GM19397 (cell line): ENCODE measurements at regions not wholly inside any gene's neighbourhood (a gene's known extent, or its start where the extent isn't known, plus 50 kb on each side); places are given as distances from the start of the nearest gene placed in this dataset.
A peak's percentile ranks its signal among the peaks of the same experiment; 100 is the strongest.
"Not testable (repeated sequence)": the region's sequence is repeated elsewhere in the genome, so short reads cannot be mapped to it uniquely, and the experiment has no call there.

Experiments used
- ATAC-seq: cut with Tn5 transposase; IDR thresholded peaks from one replicate; pipeline ENCODE4 v1.9.1; 2021; ENCODE audit warnings: mild to moderate bottlenecking, moderate library complexity; ENCODE audit not compliant: unreplicated experiment

- no peak for ATAC-seq
These were observed 512.9 kb upstream of the ACVR2A start for GRCh38 chr2:147331790-147332419.

GRCh38 chr2:147330925-147331324 is 513.9 kb upstream of the ACVR2A start:
- ATAC-seq, result no peak

- no peak for ATAC-seq
These were observed 517.2 kb upstream of the ACVR2A start for GRCh38 chr2:147327613-147328012.

GRCh38 chr2:147325990-147326389 is 518.8 kb upstream of the ACVR2A start:
- no peak for ATAC-seq

GRCh38 chr2:147320146-147320545 is 524.7 kb upstream of the ACVR2A start:
- no peak for ATAC-seq

- no peak for ATAC-seq
These were observed 533.8 kb upstream of the ACVR2A start for GRCh38 chr2:147311058-147311430.

- ATAC-seq, result no peak
These were observed 534.3 kb upstream of the ACVR2A start for GRCh38 chr2:147310335-147311057.

- ATAC-seq, result peak; percentile 92
These were observed 547.0 kb upstream of the ACVR2A start for GRCh38 chr2:147297820-147298219.

- ATAC-seq, result no peak
These were observed 549.9 kb upstream of the ACVR2A start for GRCh38 chr2:147294825-147295392.

- no peak for ATAC-seq
These were observed 550.6 kb upstream of the ACVR2A start for GRCh38 chr2:147293991-147294824.

- no peak for ATAC-seq
These were observed 556.7 kb upstream of the ACVR2A start for GRCh38 chr2:147288131-147288530.

GRCh38 chr2:147275943-147276342 is 568.9 kb upstream of the ACVR2A start:
- no peak for ATAC-seq

- ATAC-seq, result no peak
These were observed 571.2 kb upstream of the ACVR2A start for GRCh38 chr2:147273628-147274027.

GRCh38 chr2:147273106-147273505 is 571.7 kb upstream of the ACVR2A start:
- ATAC-seq, result no peak

- ATAC-seq, result not testable (repeated sequence)
These were observed 575.2 kb upstream of the ACVR2A start for GRCh38 chr2:147269581-147269980.

GRCh38 chr2:147260241-147260640 is 584.6 kb upstream of the ACVR2A start:
- ATAC-seq, result no peak

GRCh38 chr2:147255812-147256211 is 589.0 kb upstream of the ACVR2A start:
- no peak for ATAC-seq

- ATAC-seq, result peak; percentile 70
These were observed 594.0 kb upstream of the ACVR2A start for GRCh38 chr2:147250652-147251356.

- ATAC-seq, result no peak
These were observed 597.1 kb upstream of the ACVR2A start for GRCh38 chr2:147247749-147248148.

- ATAC-seq, result no peak
These were observed 602.4 kb upstream of the ACVR2A start for GRCh38 chr2:147242445-147242844.

GRCh38 chr2:147236601-147237000 is 608.2 kb upstream of the ACVR2A start:
- ATAC-seq, result no peak
